ENCODE measurements at regions not wholly inside any gene's neighbourhood (a gene's known extent, or its start where the extent isn't known, plus 50 kb on each side); places are given as distances from the start of the nearest gene placed in this dataset.
"Not testable (repeated sequence)": the region's sequence is repeated elsewhere in the genome, so short reads cannot be mapped to it uniquely, and the experiment has no call there.

DNA sequence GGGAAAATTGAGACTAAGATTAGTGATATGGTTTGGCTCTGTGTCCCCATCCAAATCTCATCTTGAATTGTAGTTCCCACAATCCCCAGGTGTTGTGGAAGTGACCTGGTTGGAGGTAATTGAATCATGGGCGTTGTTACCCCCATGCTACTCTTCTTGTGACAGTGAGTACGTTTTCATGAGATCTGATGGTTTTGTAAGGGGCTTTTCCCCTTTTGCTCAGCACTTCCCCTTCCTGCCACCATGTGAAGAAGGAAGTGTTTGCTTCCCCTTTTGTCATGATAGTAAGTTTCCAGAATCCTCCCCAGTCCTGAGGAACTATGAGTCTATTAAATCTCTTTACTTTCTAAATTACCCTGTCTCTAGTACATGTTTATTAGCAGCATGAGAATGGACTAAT lies 729.9 kb upstream of the TPTE start:
- not testable (repeated sequence) for DNase-seq

- DNase-seq, result not testable (repeated sequence)
Observed at GRCh38 chr21:9795291-9795690, 726.1 kb upstream of the TPTE start.

- DNase-seq, result not testable (repeated sequence)
Observed at GRCh38 chr21:9796293-9796692, 725.1 kb upstream of the TPTE start.

DNA sequence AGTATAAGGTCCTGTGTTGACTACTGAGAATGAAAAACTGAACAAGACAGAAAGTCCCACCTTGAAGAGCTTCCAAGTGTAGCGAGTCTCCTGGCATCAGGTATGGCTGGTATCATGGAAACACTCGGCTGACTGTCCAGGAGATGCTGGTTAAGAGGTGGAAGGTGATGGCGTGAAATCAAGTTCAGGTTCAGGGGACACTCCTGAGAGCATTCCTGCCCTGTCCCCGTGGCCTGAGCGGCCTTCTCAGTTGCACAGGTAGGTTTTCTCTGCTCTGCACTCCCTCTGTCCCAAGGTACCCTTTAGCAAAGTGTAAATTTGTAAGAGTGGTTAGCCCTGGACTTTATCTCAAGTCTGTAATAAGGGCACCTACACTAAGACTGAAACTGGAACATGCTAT lies 713.7 kb upstream of the TPTE start:
- DNase-seq, result not testable (repeated sequence)

DNA sequence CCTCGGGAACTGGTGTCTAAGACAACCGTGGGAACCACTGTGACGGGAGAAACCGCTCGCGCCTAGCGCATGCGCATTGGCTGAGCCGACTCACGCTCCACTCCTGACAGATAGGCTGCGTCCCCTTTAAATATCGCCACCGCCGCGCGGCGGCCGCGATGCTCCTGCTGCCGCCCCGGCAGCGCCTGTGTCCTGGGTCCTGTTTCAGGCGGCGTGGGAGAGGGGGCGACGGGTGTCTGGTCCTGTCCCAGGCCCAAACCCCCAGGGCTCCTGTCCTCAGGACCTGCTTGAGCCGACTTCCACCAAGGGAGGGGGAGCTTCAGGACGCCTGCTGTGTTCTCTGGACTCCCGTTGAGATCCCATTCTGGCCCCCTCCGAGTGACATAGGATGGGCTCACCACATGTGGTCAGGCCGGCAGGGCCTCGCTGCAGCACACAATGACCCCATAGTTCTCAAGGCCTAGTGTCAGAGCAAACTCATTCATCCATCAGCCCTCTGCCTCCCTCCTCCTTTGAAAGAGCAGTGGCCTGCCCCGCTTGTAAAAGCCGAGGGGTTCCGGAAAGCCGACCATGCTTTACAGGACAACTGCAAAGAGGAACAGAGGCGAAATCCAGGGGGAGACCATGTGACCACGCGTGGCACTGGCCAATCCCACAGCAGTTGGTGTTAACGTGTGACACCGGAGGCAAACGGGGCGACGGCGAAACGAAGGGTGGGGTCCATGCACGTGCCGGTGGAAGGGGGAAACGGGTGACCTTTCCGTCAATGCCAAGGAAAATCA lies 710.0 kb upstream of the TPTE start:
- not testable (repeated sequence) for DNase-seq

DNA sequence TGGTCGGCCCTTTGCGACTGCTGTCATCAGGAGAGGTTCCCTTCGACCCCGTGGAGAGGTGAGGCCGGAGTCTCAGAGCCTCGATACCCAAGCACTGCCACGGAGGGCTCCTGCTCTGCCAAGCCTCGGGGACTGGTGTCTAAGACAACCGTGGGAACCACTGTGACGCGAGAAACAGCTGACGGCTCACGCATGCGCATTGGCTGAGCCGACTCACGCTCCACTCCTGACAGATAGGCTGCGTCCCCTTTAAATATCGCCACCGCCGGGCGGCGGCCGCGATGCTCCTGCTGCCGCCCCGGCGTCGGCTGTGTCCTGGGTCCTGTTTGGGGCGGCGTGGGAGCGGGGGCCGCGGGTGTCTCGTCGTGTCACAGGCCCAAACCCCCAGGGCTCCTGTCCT lies 708.9 kb upstream of the TPTE start:
- not testable (repeated sequence) for DNase-seq

DNA sequence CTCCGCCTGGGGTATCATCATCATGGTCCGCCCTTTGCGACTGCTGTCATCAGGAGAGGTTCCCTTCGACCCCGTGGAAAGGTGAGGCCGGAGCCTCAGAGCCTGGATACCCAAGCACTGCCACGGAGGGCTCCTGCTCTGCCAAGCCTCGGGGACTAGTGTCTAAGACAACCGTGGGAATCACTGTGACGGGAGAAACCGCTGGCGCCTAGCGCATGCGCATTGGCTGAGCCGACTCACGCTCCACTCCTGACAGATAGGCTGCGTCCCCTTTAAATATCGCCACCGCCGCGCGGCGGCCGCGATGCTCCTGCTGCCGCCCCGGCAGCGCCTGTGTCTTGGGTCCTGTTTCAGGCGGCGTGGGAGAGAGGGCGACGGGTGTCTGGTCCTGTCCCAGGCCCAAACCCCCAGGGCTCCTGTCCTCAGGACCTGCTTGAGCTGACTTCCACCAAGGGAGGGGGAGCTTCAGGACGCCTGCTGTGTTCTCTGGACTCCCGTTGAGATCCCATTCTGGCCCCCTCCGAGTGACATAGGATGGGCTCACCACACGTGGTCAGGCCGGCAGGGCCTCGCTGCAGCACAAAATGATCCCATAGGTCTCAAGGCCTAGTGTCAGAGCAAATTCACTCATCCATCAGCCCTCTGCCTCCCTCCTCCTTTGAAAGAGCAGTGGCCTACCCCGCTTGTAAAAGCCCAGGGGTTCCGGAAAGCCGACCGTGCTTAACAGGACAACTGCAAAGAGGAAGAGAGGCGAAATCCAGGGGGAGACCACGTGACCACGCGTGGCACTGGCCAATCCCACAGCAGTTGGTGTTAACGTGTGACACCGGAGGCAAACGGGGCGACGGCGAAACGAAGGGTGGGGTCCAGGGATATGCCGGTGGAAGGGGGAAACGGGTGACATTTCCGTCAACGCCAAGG lies 707.2 kb upstream of the TPTE start:
- DNase-seq, result not testable (repeated sequence)

- DNase-seq, result not testable (repeated sequence)
Observed at GRCh38 chr21:9815181-9815789, 706.1 kb upstream of the TPTE start.

- DNase-seq, result not testable (repeated sequence)
Observed at GRCh38 chr21:9816734-9817334, 704.5 kb upstream of the TPTE start.

- DNase-seq, result not testable (repeated sequence)
Observed at GRCh38 chr21:9817841-9818441, 703.4 kb upstream of the TPTE start.

DNA sequence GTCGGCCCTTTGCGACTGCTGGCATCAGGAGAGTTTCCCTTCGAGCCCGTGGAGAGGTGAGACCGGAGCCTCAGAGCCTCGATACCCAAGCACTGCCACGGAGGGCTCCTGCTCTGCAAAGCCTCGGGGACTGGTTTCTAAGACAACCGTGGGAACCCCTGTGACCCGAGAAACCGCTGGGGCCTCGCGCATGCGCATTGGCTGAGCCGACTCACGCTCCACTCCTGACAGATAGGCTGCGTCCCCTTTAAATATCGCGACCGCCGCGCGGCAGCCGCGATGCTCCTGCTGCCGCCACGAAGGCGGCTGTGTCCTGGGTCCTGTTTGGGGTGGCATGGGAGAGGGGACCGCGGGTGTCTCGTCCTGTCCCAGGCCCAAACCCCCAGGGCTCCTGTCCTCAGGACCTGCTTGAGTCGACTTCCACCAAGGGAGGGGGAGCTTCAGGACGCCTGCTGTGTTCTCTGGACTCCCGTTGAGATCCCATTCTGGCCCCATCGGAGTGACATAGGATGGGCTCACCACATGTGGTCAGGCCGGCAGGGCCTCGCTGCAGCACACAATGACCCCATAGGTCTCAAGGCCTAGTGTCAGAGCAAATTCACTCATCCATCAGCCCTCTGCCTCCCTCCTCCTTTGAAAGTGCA lies 701.7 kb upstream of the TPTE start:
- DNase-seq, result not testable (repeated sequence)

GRCh38 chr21:9820579-9820978 lies 700.8 kb upstream of the TPTE start:
- DNase-seq, result not testable (repeated sequence)

- not testable (repeated sequence) for DNase-seq
Observed at GRCh38 chr21:9821472-9821871, 699.9 kb upstream of the TPTE start.

DNA sequence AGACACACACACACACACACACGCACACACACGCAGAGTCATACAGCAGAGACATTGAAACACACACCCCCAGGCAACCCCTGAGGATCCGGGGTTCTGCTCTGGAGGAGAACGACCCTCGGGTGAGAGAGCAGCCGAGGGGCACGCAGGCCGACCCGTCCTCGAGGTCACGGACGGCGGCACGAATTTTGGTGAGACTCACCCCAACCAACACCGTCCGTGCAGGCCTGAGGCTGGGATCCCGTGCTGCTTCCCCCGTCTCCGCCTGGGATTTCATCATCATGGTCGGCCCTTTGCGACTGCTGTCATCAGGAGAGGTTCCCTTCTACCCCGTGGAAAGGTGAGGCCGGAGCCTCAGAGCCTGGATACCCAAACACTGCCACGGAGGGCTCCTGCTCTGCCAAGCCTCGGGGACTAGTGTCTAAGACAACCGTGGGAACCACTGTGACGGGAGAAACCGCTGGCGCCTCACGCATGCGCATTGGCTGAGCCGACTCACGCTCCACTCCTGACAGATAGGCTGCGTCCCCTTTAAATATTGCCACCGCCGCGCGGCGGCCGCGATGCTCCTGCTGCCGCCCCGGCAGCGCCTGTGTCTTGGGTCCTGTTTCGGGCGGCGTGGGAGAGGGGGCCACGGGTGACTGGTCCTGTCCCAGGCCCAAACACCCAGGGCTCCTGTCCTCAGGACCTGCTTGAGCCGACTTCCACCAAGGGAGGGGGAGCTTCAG lies 699.1 kb upstream of the TPTE start:
- not testable (repeated sequence) for DNase-seq

- not testable (repeated sequence) for DNase-seq
Observed at GRCh38 chr21:9823197-9824157, 697.9 kb upstream of the TPTE start.

- DNase-seq, result not testable (repeated sequence)
Observed at GRCh38 chr21:9830801-9831200, 690.6 kb upstream of the TPTE start.

GRCh38 chr21:9832751-9833150 lies 688.6 kb upstream of the TPTE start:
- DNase-seq, result not testable (repeated sequence)

- DNase-seq, result not testable (repeated sequence)
Observed at GRCh38 chr21:9836547-9836946, 684.8 kb upstream of the TPTE start.

DNA sequence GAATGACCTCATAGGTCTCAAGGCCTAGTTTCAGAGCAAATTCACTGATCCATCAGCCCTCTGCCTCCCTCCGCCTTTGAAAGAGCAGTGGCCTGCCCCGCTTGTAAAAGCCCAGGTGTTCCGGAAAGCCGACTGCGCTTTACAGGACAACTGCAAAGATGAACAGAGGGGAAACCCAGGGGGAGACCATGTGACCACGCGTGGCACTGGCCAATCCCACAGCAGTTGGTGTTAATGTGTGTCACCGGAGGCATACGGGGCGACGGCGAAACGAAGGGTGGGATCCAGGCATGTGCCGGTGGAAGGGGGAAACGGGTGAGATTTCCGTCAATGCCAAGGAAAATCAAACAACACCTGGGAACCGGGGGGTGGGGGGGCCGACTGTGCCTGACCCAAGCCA lies 684.4 kb upstream of the TPTE start:
- DNase-seq, result not testable (repeated sequence)

Measured in tongue (tissue), 1 donor.